HCT116 (cell line): ENCODE measurements at regions not wholly inside any gene's neighbourhood (a gene's known extent, or its start where the extent isn't known, plus 50 kb on each side); places are given as distances from the start of the nearest gene placed in this dataset.

Experiments
- ATAC-seq: fragments of 200-7000 bp; cut with Tn5 transposase; 2 replicates; pipeline ENCODE4 v1.9.1; 2020; ENCODE audit warnings: mild to moderate bottlenecking, moderate library complexity
- BruUV-seq: library from RNA; stranded (reverse); fragments of 400-500 nt; replicated peaks from 2 replicates; lab custom pipeline; 2021; lab: Mats Ljungman, UMichigan
- CTCF ChIA-PET: fragments of 300-600 bp; sonication (Branson Sonifier 250); formaldehyde crosslinking; loops from one replicate; lab custom pipeline; 2021; ENCODE audit warnings: antibody characterized with exemption; lab: Charles Lee
- POLR2A ChIA-PET: fragments of 300-600, 350-600 bp; sonication (Branson Sonifier 250); formaldehyde crosslinking; loops from one replicate; lab custom pipeline; 2021; ENCODE audit warnings: antibody characterized with exemption; lab: Charles Lee
- RAD21 ChIA-PET, 2 experiments: fragments of 300-600 bp; sonication (Branson Sonifier 250); formaldehyde crosslinking; loops; one replicate each; lab custom pipeline; 2023; ENCODE audit warnings: low total read pairs in 2 of 2; ENCODE audit not compliant: uncharacterized antibody in 2 of 2, unreplicated experiment in 2 of 2, low non-redundant PET in 1 of 2; lab: Charles Lee
- DNase-seq: peaks from one replicate; pipeline ENCODE4 v3.0.0-alpha.2; 2010; ENCODE audit warnings: low read depth, low spot score
- H2AFZ ChIP-seq: fragments of 200-600 bp; shearing (Covaris generic), sonication (generic); 2 replicates; pipeline ENCODE4 v1.6.1; 2017; ENCODE audit warnings: low read depth, mixed run types, mixed read lengths, antibody characterized with exemption, low read length; ENCODE audit not compliant: poor library complexity, severe bottlenecking
- H3K27ac ChIP-seq: 2 replicates; pipeline ENCODE4 v1.5.1; 2012; ENCODE audit warnings: low read depth, low read length
- H3K27me3 ChIP-seq: fragments of 200-600 bp; sonication (generic); 2 replicates; pipeline ENCODE4 v1.6.1; 2016; ENCODE audit warnings: mixed run types, low read length, mixed read lengths; ENCODE audit not compliant: insufficient read depth
- H3K36me3 ChIP-seq, 2 experiments: fragments of 200-500 bp in 1 of 2; fragments of 200-600 bp in 1 of 2; sonication (Bioruptor generic) in 1 of 2; sonication (generic) in 1 of 2; 2 replicates each; pipeline versions ENCODE4 v1.5.1 to v1.6.1; 2014 to 2016; ENCODE audit warnings: low read length in 2 of 2, inconsistent platforms in 1 of 2, mixed read lengths in 1 of 2, mixed run types in 1 of 2; ENCODE audit not compliant: insufficient read depth in 2 of 2, control insufficient read depth in 1 of 2
- H3K4me1 ChIP-seq, 2 experiments: fragments of 200-600 bp in 1 of 2; sonication (generic) in 1 of 2; 2 replicates each; pipeline versions ENCODE4 v1.5.1 to v1.6.1; 2012 to 2017; ENCODE audit warnings: low read length in 2 of 2, inconsistent platforms in 1 of 2, mild to moderate bottlenecking in 1 of 2, mixed read lengths in 1 of 2, mixed run types in 1 of 2, moderate library complexity in 1 of 2; ENCODE audit not compliant: insufficient read depth in 2 of 2, control insufficient read depth in 1 of 2
- H3K4me2 ChIP-seq: fragments of 200-600 bp; sonication (generic); 2 replicates; pipeline ENCODE4 v1.6.1; 2017; ENCODE audit warnings: mixed run types, low read length, mixed read lengths
- H3K4me3 ChIP-seq, 2 experiments: fragments of 200-600 bp in 1 of 2; sonication (generic) in 1 of 2; replicated peaks in 1 of 2; 2 replicates each; pipeline ENCODE4 v1.5.1; 2011 to 2016; ENCODE audit warnings: low read length in 2 of 2, control low read depth in 1 of 2, low read depth in 1 of 2, mild to moderate bottlenecking in 1 of 2, mixed read lengths in 1 of 2, mixed run types in 1 of 2
- H3K79me2 ChIP-seq: fragments of 200-600 bp; sonication (generic); 2 replicates; pipeline ENCODE4 v1.6.1; 2017; ENCODE audit warnings: mild to moderate bottlenecking, mixed run types, low read length, moderate library complexity, mixed read lengths; ENCODE audit not compliant: insufficient read depth
- H3K9ac ChIP-seq: fragments of 200-600 bp; sonication (generic); 2 replicates; pipeline ENCODE4 v1.6.1; 2016; ENCODE audit warnings: low read length, mixed read lengths
- H3K9me2 ChIP-seq: fragments of 200-600 bp; sonication (generic), shearing (Covaris generic); 2 replicates; pipeline ENCODE4 v1.6.1; 2017; ENCODE audit warnings: mixed run types, mild to moderate bottlenecking, moderate library complexity; ENCODE audit not compliant: insufficient read depth
- H3K9me3 ChIP-seq, 2 experiments: fragments of 200-500 bp in 1 of 2; fragments of 200-600 bp in 1 of 2; sonication (Bioruptor generic) in 1 of 2; sonication (generic) in 1 of 2; 2 replicates each; pipeline ENCODE4 v1.6.1; 2014 to 2017; ENCODE audit warnings: low read length in 2 of 2, mixed read lengths in 2 of 2, inconsistent platforms in 1 of 2, low read depth in 1 of 2, mild to moderate bottlenecking in 1 of 2, mixed run types in 1 of 2, moderate library complexity in 1 of 2; ENCODE audit not compliant: control insufficient read depth in 1 of 2, insufficient read depth in 1 of 2
- H4K20me1 ChIP-seq: fragments of 200-600 bp; sonication (generic), shearing (Covaris generic); 2 replicates; pipeline ENCODE4 v1.6.1; 2017; ENCODE audit warnings: mixed run types, mild to moderate bottlenecking, moderate library complexity; ENCODE audit not compliant: insufficient read depth
- CBX3 ChIP-seq: IDR thresholded peaks from 2 replicates; pipeline ENCODE4 v1.6.1; 2012; ENCODE audit warnings: low read depth
- CEBPB ChIP-seq: IDR thresholded peaks from 2 replicates; pipeline ENCODE4 v1.6.1; 2012; ENCODE audit warnings: low read depth
- ELF1 ChIP-seq: IDR thresholded peaks from 2 replicates; pipeline ENCODE4 v1.6.1; 2012; ENCODE audit warnings: low read depth, borderline replicate concordance
- EZH2 ChIP-seq: fragments of 200-600 bp; sonication (generic); IDR thresholded peaks from 2 replicates; pipeline ENCODE4 v1.6.1; 2017; ENCODE audit warnings: antibody characterized with exemption, mixed run types
- EZH2phosphoT487 ChIP-seq: fragments of 200-600 bp; IDR thresholded peaks from 2 replicates; pipeline ENCODE4 v1.6.1; 2018; ENCODE audit warnings: antibody characterized with exemption, borderline replicate concordance
- FOSL1 ChIP-seq: IDR thresholded peaks from 2 replicates; pipeline ENCODE4 v1.6.1; 2012; ENCODE audit warnings: low read depth
- JUND ChIP-seq: IDR thresholded peaks from 2 replicates; pipeline ENCODE4 v1.6.1; 2012
- POLR2A ChIP-seq: IDR thresholded peaks from 2 replicates; pipeline ENCODE4 v1.7.0; 2011; ENCODE audit warnings: borderline replicate concordance; ENCODE audit not compliant: insufficient read depth, insufficient read length; ENCODE audit errors: extremely low read depth
- RAD21 ChIP-seq: IDR thresholded peaks from 2 replicates; pipeline ENCODE4 v1.6.1; 2012; ENCODE audit warnings: low read depth, mild to moderate bottlenecking
- REST ChIP-seq: IDR thresholded peaks from 2 replicates; pipeline ENCODE4 v1.6.1; 2012; ENCODE audit warnings: low read depth
- SIN3A ChIP-seq: IDR thresholded peaks from 2 replicates; pipeline ENCODE4 v1.6.1; 2012; ENCODE audit warnings: low read depth
- SP1 ChIP-seq: IDR thresholded peaks from 2 replicates; pipeline ENCODE4 v1.6.1; 2012; ENCODE audit warnings: low read depth
- TCF7L2 ChIP-seq: IDR thresholded peaks from 2 replicates; pipeline ENCODE4 v1.7.0; 2011; ENCODE audit warnings: borderline replicate concordance, inconsistent platforms; ENCODE audit not compliant: insufficient read depth, insufficient read length; ENCODE audit errors: extremely low read depth
- ZNF274 ChIP-seq: fragments of 200-500 bp; sonication (Bioruptor generic); IDR thresholded peaks from 2 replicates; pipeline ENCODE4 v1.6.1; 2014; ENCODE audit warnings: mild to moderate bottlenecking, low read depth, low read length, inconsistent platforms
- intact Hi-C: fragments of 100-400 bp; cut with micrococcal nuclease; formaldehyde crosslinking; loops from 2 replicates; pipeline ENCODE4 v1.10.0; 2022
- TF ChIP-seq, protein P1 (sequence below): IDR thresholded peaks from 2 replicates; pipeline ENCODE4 v1.6.1; 2012
- TF ChIP-seq, protein P2 (sequence below): IDR thresholded peaks from 2 replicates; pipeline ENCODE4 v1.6.1; 2011; ENCODE audit warnings: mild to moderate bottlenecking, low read length, moderate library complexity; ENCODE audit not compliant: insufficient replicate concordance; ENCODE audit errors: extremely low read depth
- TF ChIP-seq, protein P3 (sequence below): IDR thresholded peaks from 2 replicates; pipeline ENCODE4 v1.6.1; 2012

- ATAC-seq = no peak
- Histone ChIP-seq H3K79me2 (no peaks in the 10 kb centered on the region), H3K9me2 (no peaks in the 10 kb centered on the region), H3K27ac (no peak overlapping the region), H3K9ac (no peak overlapping the region), H3K4me1 (no peaks in the 10 kb centered on the region), H3K4me3 (no peak overlapping the region), H3K27me3 (peaks cover 36% of the 10 kb centered on the region), H4K20me1 (no peaks in the 10 kb centered on the region), H3K9me3 (no peaks in the 10 kb centered on the region), H2AFZ (no peak overlapping the region), H3K4me2 (no peak overlapping the region)
- DNase-seq = no peak
- RAD21 ChIA-PET = no interaction called here
- CTCF ChIA-PET = no interaction called here
- POLR2A ChIA-PET = no interaction called here
- intact Hi-C loops = no loop called here
- TF ChIP-seq JUND (no peak), SIN3A (no peak), RAD21 (no peak), POLR2A (no peak), SP1 (no peak), REST (no peak), TCF7L2 (no peak), FOSL1 (no peak), EZH2 (no peak), ZNF274 (no peak), EZH2phosphoT487 (no peak), ELF1 (no peak), CEBPB (no peak), CBX3 (no peak)
- TF ChIP-seq, protein P1, sequence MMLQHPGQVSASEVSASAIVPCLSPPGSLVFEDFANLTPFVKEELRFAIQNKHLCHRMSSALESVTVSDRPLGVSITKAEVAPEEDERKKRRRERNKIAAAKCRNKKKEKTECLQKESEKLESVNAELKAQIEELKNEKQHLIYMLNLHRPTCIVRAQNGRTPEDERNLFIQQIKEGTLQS = no peak
- TF ChIP-seq, protein P2, sequence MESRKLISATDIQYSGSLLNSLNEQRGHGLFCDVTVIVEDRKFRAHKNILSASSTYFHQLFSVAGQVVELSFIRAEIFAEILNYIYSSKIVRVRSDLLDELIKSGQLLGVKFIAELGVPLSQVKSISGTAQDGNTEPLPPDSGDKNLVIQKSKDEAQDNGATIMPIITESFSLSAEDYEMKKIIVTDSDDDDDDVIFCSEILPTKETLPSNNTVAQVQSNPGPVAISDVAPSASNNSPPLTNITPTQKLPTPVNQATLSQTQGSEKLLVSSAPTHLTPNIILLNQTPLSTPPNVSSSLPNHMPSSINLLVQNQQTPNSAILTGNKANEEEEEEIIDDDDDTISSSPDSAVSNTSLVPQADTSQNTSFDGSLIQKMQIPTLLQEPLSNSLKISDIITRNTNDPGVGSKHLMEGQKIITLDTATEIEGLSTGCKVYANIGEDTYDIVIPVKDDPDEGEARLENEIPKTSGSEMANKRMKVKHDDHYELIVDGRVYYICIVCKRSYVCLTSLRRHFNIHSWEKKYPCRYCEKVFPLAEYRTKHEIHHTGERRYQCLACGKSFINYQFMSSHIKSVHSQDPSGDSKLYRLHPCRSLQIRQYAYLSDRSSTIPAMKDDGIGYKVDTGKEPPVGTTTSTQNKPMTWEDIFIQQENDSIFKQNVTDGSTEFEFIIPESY = no peak
- TF ChIP-seq, protein P3, sequence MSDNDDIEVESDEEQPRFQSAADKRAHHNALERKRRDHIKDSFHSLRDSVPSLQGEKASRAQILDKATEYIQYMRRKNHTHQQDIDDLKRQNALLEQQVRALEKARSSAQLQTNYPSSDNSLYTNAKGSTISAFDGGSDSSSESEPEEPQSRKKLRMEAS = no peak
- TF ChIP-seq, all 23 proteins: peak for 0
- BruUV-seq = no TSS peak
- H3K36me3 ChIP-seq = no peaks in the 10 kb centered on the region
Observed at GRCh38 chr21:32162727-32163320, 116.0 kb downstream of the MIS18A start.
